ENCODE measurements at regions not wholly inside any gene's neighbourhood (a gene's known extent, or its start where the extent isn't known, plus 50 kb on each side); places are given as distances from the start of the nearest gene placed in this dataset.
"Not testable (repeated sequence)": the region's sequence is repeated elsewhere in the genome, so short reads cannot be mapped to it uniquely, and the experiment has no call there.

- peaks cover 6% of the 10 kb centered on the region for H3K27me3 Mint-ChIP-seq
- no peak for TF ChIP-seq CTCF (IDR thresholded peaks at IDR 0.05; ENCODE audit: unreplicated experiment)
- peaks cover 1% of the 10 kb centered on the region for H3K36me3 Mint-ChIP-seq (ENCODE audit: insufficient read depth)
- no peak overlapping the region for H3K27ac Mint-ChIP-seq
- H3K9me3 Mint-ChIP-seq (ENCODE audit: low read depth): peaks cover 16% of the 10 kb centered on the region
- DNase-seq (ENCODE audit: low spot score, unreplicated experiment): no peak
- peaks cover 6% of the 10 kb centered on the region for H3K4me1 Mint-ChIP-seq (ENCODE audit: low read depth)
- H3K4me3 Mint-ChIP-seq (ENCODE audit: low read depth): no peak overlapping the region
These were observed 950.6 kb downstream of the GALC start for GRCh38 chr14:87042354-87042753.

- Mint-ChIP-seq H3K27ac (no peak overlapping the region), H3K4me3 (ENCODE audit: low read depth) (no peak overlapping the region), H3K9me3 (ENCODE audit: low read depth) (peaks cover 16% of the 10 kb centered on the region), H3K4me1 (ENCODE audit: low read depth) (peaks cover 6% of the 10 kb centered on the region), H3K36me3 (ENCODE audit: insufficient read depth) (peaks cover 1% of the 10 kb centered on the region), H3K27me3 (peaks cover 6% of the 10 kb centered on the region)
- DNase-seq (ENCODE audit: low spot score, unreplicated experiment): no peak
- TF ChIP-seq CTCF (IDR thresholded peaks at IDR 0.05; ENCODE audit: unreplicated experiment): no peak
These were observed 951.5 kb downstream of the GALC start for GRCh38 chr14:87041290-87042020.

- peaks cover 13% of the 10 kb centered on the region for H3K9me3 Mint-ChIP-seq (ENCODE audit: low read depth)
- H3K36me3 Mint-ChIP-seq (ENCODE audit: insufficient read depth): peaks cover 1% of the 10 kb centered on the region
- no peak overlapping the region for H3K4me3 Mint-ChIP-seq (ENCODE audit: low read depth)
- DNase-seq (ENCODE audit: low spot score, unreplicated experiment): no peak
- H3K27ac Mint-ChIP-seq: no peak overlapping the region
- no peak for TF ChIP-seq CTCF (IDR thresholded peaks at IDR 0.05; ENCODE audit: unreplicated experiment)
- H3K4me1 Mint-ChIP-seq (ENCODE audit: low read depth): peaks cover 2% of the 10 kb centered on the region
- no peaks in the 10 kb centered on the region for H3K27me3 Mint-ChIP-seq
These were observed 958.3 kb downstream of the GALC start for GRCh38 chr14:87034680-87035079.

GRCh38 chr14:87030197-87030596, 962.8 kb downstream of the GALC start:
- DNase-seq (ENCODE audit: low spot score, unreplicated experiment): no peak
- TF ChIP-seq CTCF (IDR thresholded peaks at IDR 0.05; ENCODE audit: unreplicated experiment): no peak
- Mint-ChIP-seq H3K9me3 (ENCODE audit: low read depth) (peaks cover 4% of the 10 kb centered on the region), H3K36me3 (ENCODE audit: insufficient read depth) (no peaks in the 10 kb centered on the region), H3K4me1 (ENCODE audit: low read depth) (peaks cover 7% of the 10 kb centered on the region), H3K27ac (no peak overlapping the region), H3K27me3 (no peaks in the 10 kb centered on the region), H3K4me3 (ENCODE audit: low read depth) (no peak overlapping the region)

GRCh38 chr14:87020106-87020505, 972.9 kb downstream of the GALC start:
- not testable (repeated sequence) for H3K4me3 Mint-ChIP-seq (ENCODE audit: low read depth); H3K9me3 Mint-ChIP-seq (ENCODE audit: low read depth); DNase-seq (ENCODE audit: low spot score, unreplicated experiment); H3K36me3 Mint-ChIP-seq (ENCODE audit: insufficient read depth); H3K27ac Mint-ChIP-seq; H3K27me3 Mint-ChIP-seq; H3K4me1 Mint-ChIP-seq (ENCODE audit: low read depth)

GRCh38 chr14:87018294-87018693, 974.7 kb downstream of the GALC start:
- Mint-ChIP-seq H3K4me1 (ENCODE audit: low read depth) (peaks cover 1% of the 10 kb centered on the region), H3K27me3 (no peaks in the 10 kb centered on the region), H3K9me3 (ENCODE audit: low read depth) (peaks cover 8% of the 10 kb centered on the region), H3K4me3 (ENCODE audit: low read depth) (no peak overlapping the region), H3K27ac (no peak overlapping the region), H3K36me3 (ENCODE audit: insufficient read depth) (peaks cover 1% of the 10 kb centered on the region)
- no peak for TF ChIP-seq CTCF (IDR thresholded peaks at IDR 0.05; ENCODE audit: unreplicated experiment)
- DNase-seq (ENCODE audit: low spot score, unreplicated experiment): no peak
